ENCODE measurements at regions not wholly inside any gene's neighbourhood (a gene's known extent, or its start where the extent isn't known, plus 50 kb on each side); places are given as distances from the start of the nearest gene placed in this dataset.

DNA sequence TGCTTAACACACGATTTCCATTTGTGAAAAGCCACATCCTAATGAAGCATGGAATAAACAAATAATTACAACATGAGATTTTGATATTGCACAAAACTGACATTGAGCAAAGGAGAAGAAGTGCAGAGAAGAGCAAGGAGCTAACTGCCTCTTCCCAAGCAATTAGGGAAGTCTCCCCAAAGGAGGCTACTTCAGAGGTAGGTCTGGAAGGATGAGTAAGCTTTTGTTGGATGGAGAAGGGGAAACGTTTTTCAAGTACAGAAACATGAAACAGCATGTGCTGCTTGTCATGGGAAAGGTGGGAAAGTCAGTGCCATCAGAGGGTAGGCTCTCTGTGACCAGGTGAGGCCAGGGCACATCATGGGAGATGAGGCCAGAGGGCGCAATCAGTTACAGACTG is 132.2 kb upstream of the SESN3 start:
- TF ChIP-seq POLR2A (IDR thresholded peaks at IDR 0.05; ENCODE audit: low read depth, low read length), result no peak
- TF ChIP-seq POLR2AphosphoS5 (IDR thresholded peaks at IDR 0.05; ENCODE audit: low read depth, low read length), result no peak
